Endodermal cell (in vitro differentiated cells): ENCODE measurements at regions not wholly inside any gene's neighbourhood (a gene's known extent, or its start where the extent isn't known, plus 50 kb on each side); places are given as distances from the start of the nearest gene placed in this dataset.

Experiments
- DNase-seq: peaks from one replicate; pipeline ENCODE4 v3.0.0-alpha.2; 2017
- H3K27ac ChIP-seq: 2 replicates; pipeline ENCODE4 v1.5.1; 2013; ENCODE audit warnings: mild to moderate bottlenecking, low read depth, low read length, moderate library complexity
- H3K27me3 ChIP-seq: 2 replicates; pipeline ENCODE4 v1.6.1; 2013; ENCODE audit warnings: mild to moderate bottlenecking, low read length, moderate library complexity; ENCODE audit not compliant: insufficient read depth, control insufficient read depth, poor library complexity, severe bottlenecking
- H3K36me3 ChIP-seq: 2 replicates; pipeline ENCODE4 v1.7.0; 2013; ENCODE audit warnings: mild to moderate bottlenecking, low read length, moderate library complexity; ENCODE audit not compliant: control insufficient read depth, insufficient read depth
- H3K4me1 ChIP-seq: one replicate; pipeline ENCODE4 v1.7.0; 2013; ENCODE audit warnings: low read length; ENCODE audit not compliant: control insufficient read depth, insufficient read depth
- H3K4me3 ChIP-seq: 2 replicates; pipeline ENCODE4 v1.5.1; 2013; ENCODE audit warnings: mild to moderate bottlenecking, low read length, moderate library complexity
- H3K9ac ChIP-seq: 2 replicates; pipeline ENCODE4 v1.6.1; 2013; ENCODE audit warnings: mild to moderate bottlenecking, low read length, moderate library complexity; ENCODE audit not compliant: poor library complexity, severe bottlenecking; ENCODE audit errors: extremely low read depth
- H3K9me3 ChIP-seq: 2 replicates; pipeline ENCODE4 v1.6.1; 2013; ENCODE audit warnings: mild to moderate bottlenecking, low read length, moderate library complexity; ENCODE audit not compliant: control insufficient read depth
- H3K27ac Mint-ChIP-seq: 2 replicates; pipeline ENCODE4 v1.8.0; 2020; ENCODE audit warnings: mixed read lengths
- H3K27me3 Mint-ChIP-seq: 2 replicates; pipeline ENCODE4 v1.8.0; 2021; ENCODE audit warnings: mild to moderate bottlenecking, mixed read lengths; ENCODE audit not compliant: insufficient read depth
- H3K36me3 Mint-ChIP-seq: 2 replicates; pipeline ENCODE4 v1.8.0; 2020; ENCODE audit warnings: low read depth, mixed read lengths
- H3K4me1 Mint-ChIP-seq: 2 replicates; pipeline ENCODE4 v1.8.0; 2020; ENCODE audit warnings: mixed read lengths
- H3K4me3 Mint-ChIP-seq: 2 replicates; pipeline ENCODE4 v1.8.0; 2020; ENCODE audit warnings: mild to moderate bottlenecking, moderate library complexity, mixed read lengths
- H3K9me3 Mint-ChIP-seq: 2 replicates; pipeline ENCODE4 v1.8.0; 2020; ENCODE audit warnings: mild to moderate bottlenecking, mixed read lengths
- WGBS, 2 experiments: methylation state at CpG; one replicate each; pipeline versions ENCODE4 v1.1.5 to v1.1.7; 2013; ENCODE audit warnings: missing lambda C conversion rate in 2 of 2, mixed read lengths in 1 of 2; ENCODE audit not compliant: insufficient coverage in 1 of 2, insufficient read length in 1 of 2; 5-methylcytosine and 5-hydroxymethylcytosine counted together
- TF ChIP-seq, protein P1 (sequence below): fragments of 200-600 bp; sonication (generic); conservative IDR thresholded peaks from 2 replicates; pipeline ENCODE4 v1.5.0; 2021; ENCODE audit warnings: antibody characterized with exemption, mild to moderate bottlenecking

DNA sequence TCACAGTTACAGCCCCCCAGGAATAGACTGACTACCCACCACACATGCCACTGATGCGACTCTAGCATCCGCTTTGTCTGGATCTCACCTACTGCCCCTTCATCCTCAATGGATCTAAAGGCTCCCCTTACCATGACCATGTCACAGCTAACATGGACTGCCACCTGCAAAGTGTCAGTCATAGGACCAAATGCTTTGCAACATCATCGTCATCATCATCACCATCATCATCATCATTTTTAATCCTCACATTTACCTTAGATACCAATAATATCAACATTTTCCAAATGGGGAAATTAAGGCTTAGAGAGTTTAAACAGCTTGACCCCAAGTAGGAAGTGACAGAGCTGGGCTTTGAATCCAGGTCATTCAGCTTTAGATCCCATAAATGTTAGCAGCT is 60.1 kb upstream of the NEDD4L start:
- no peaks in the 10 kb centered on the region for H3K36me3 ChIP-seq
- H3K9ac ChIP-seq, result no peak overlapping the region
- whole genome bisulfite sequencing, 2 experiments, result 76 to 90% methylated on average over 2 to 3 of the region's 3 CpGs
- TF ChIP-seq, protein P1, sequence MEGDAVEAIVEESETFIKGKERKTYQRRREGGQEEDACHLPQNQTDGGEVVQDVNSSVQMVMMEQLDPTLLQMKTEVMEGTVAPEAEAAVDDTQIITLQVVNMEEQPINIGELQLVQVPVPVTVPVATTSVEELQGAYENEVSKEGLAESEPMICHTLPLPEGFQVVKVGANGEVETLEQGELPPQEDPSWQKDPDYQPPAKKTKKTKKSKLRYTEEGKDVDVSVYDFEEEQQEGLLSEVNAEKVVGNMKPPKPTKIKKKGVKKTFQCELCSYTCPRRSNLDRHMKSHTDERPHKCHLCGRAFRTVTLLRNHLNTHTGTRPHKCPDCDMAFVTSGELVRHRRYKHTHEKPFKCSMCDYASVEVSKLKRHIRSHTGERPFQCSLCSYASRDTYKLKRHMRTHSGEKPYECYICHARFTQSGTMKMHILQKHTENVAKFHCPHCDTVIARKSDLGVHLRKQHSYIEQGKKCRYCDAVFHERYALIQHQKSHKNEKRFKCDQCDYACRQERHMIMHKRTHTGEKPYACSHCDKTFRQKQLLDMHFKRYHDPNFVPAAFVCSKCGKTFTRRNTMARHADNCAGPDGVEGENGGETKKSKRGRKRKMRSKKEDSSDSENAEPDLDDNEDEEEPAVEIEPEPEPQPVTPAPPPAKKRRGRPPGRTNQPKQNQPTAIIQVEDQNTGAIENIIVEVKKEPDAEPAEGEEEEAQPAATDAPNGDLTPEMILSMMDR, result no peak
- Mint-ChIP-seq H3K27me3 (peaks cover 10% of the 10 kb centered on the region), H3K27ac (no peak overlapping the region), H3K4me3 (no peak overlapping the region), H3K4me1 (peaks cover 12% of the 10 kb centered on the region), H3K9me3 (no peaks in the 10 kb centered on the region), H3K36me3 (no peaks in the 10 kb centered on the region)
- no peak for DNase-seq
- H3K4me3 ChIP-seq, result no peak overlapping the region
- peaks cover 5% of the 10 kb centered on the region for H3K27me3 ChIP-seq
- H3K27ac ChIP-seq, result no peak overlapping the region
- H3K9me3 ChIP-seq, result no peaks in the 10 kb centered on the region
- peaks cover 17% of the 10 kb centered on the region for H3K4me1 ChIP-seq

DNA sequence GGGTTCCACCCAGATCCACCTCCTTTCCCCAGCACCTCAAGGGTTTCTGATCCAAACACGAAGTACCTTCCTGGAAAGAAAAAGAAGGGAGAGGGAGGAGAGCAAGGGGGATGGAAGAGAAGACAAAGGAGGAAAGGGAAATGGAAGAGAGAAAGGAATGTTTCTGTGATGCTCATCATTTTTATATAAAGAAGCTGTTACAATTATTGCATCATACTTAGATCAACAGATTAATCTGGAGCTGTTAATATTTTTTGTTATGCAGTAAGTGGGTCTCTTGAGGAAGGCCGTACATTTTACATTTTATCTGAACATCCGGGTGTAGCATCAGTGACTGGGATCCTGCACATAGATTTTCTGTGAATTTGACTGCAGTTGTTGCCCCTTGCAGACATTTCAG is 60.6 kb upstream of the NEDD4L start:
- H3K4me3 Mint-ChIP-seq, result no peak overlapping the region
- 80 to 100% methylated on average over 1 to 3 of the region's 3 CpGs for WGBS, 2 experiments
- Histone ChIP-seq H3K36me3 (no peaks in the 10 kb centered on the region), H3K9ac (no peak overlapping the region), H3K9me3 (no peaks in the 10 kb centered on the region), H3K27me3 (peaks cover 5% of the 10 kb centered on the region), H3K4me3 (no peak overlapping the region), H3K27ac (no peak overlapping the region), H3K4me1 (peaks cover 17% of the 10 kb centered on the region)
- H3K9me3 Mint-ChIP-seq, result no peaks in the 10 kb centered on the region
- DNase-seq, result no peak
- no peak overlapping the region for H3K27ac Mint-ChIP-seq
- H3K4me1 Mint-ChIP-seq, result peaks cover 13% of the 10 kb centered on the region
- no peaks in the 10 kb centered on the region for H3K36me3 Mint-ChIP-seq
- TF ChIP-seq, protein P1, result no peak
- H3K27me3 Mint-ChIP-seq, result peaks cover 10% of the 10 kb centered on the region

DNA sequence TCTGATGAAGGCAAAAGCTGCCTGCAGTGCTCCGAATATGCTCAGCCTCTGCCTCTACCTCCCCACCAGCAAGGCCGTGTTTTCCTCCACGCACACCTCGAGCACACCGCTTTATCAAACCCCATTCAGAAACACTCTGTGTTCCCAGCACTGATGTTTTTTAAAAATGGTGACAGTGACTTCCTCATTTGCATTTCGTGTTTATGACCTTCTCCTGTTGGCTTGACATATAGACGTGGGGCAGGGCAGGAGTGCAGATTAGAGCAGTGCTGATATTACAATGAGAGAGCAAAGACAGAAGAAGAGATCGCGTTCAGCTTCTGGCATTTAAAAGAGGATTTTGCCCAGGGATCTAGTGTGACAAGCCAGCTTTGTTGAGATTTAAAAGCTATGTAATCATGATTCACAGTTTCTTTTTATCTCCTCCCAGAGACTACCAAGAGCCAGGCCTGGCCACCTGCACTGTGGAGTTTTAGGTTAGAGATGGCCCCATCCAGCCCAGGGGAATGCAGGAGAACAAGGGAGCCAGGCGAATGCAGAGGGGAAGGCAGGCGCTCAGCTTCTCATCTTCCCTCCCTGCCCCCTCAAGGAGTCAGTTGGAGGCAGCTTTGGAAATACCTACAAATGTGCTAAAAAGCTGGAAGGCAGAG is 61.5 kb upstream of the NEDD4L start:
- H3K36me3 ChIP-seq, result no peaks in the 10 kb centered on the region
- H3K27me3 ChIP-seq, result peaks cover 5% of the 10 kb centered on the region
- Mint-ChIP-seq H3K4me3 (no peak overlapping the region), H3K9me3 (no peaks in the 10 kb centered on the region), H3K27ac (no peak overlapping the region), H3K4me1 (peaks cover 21% of the 10 kb centered on the region), H3K36me3 (no peaks in the 10 kb centered on the region), H3K27me3 (peaks cover 12% of the 10 kb centered on the region)
- H3K4me1 ChIP-seq, result peaks cover 17% of the 10 kb centered on the region
- H3K27ac ChIP-seq, result no peak overlapping the region
- TF ChIP-seq, protein P1, result no peak
- DNase-seq, result no peak
- H3K4me3 ChIP-seq, result no peak overlapping the region
- H3K9ac ChIP-seq, result no peak overlapping the region
- no peaks in the 10 kb centered on the region for H3K9me3 ChIP-seq
- 84 to 87% methylated on average over 6 to 11 of the region's 11 CpGs for WGBS, 2 experiments
